ENCODE measurements at regions not wholly inside any gene's neighbourhood (a gene's known extent, or its start where the extent isn't known, plus 50 kb on each side); places are given as distances from the start of the nearest gene placed in this dataset.

DNA sequence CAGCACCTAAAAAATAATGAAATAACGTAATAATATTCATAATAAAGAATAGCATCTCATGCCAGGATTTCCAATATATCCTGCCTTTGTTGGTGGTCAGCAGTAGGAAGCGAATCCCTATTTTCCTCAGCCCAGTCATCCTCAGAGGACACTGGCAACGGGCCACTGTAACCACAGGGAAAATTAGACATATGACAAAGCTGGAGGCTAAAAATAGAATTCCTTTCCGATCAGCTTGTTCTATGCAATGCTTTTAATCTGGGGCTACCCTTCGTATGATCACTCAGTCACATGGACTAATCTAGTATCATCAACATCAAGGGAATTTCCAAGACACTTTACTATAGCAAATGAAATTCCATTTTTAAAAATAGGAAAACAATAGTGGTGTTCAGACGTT is 246.9 kb upstream of the KCNJ16 start:
- intact Hi-C loops (cut with micrococcal nuclease; ENCODE audit: unreplicated experiment) (no loop called here), in situ Hi-C loops (cut with HindIII; ENCODE audit: extremely low pct_ligation_motif_present, low pct_unique_long_range_greater_than_20kb) (no loop called here)
- ChIA-PET POLR2A (no interaction called here), CTCF (ENCODE audit: low intra/inter-chr PET ratio, low total read pairs) (no interaction called here)
- FAIRE-seq, result no peak
- Histone ChIP-seq H3K4me3 (replicated peaks in 1 of 3; ENCODE audit: insufficient read depth in 1 of 3, low read depth in 2 of 3, low read length in 3 of 3) (no peak overlapping the region), H3K27ac (ENCODE audit: extremely low read length, insufficient read depth, low read length) (no peak overlapping the region), H3K4me1 (ENCODE audit: insufficient read depth, low read length) (no peaks in the 10 kb centered on the region), H3K9me3 (ENCODE audit: low read length) (peaks cover 89% of the 10 kb centered on the region), H3K4me2 (ENCODE audit: low read depth, low read length) (no peak overlapping the region), H2AFZ (ENCODE audit: low read length) (no peak overlapping the region), H4K20me1 (ENCODE audit: insufficient read depth, low read length) (no peaks in the 10 kb centered on the region), H3K36me3 (replicated peaks in 1 of 2; ENCODE audit: control insufficient read depth in 1 of 2, insufficient read depth in 2 of 2, low read length in 2 of 2) (no peaks in the 10 kb centered on the region), H3K9ac (ENCODE audit: insufficient read depth, low read depth, low read length) (no peak overlapping the region), H3K79me2 (ENCODE audit: insufficient read depth, low read length) (no peaks in the 10 kb centered on the region), H3K27me3 (ENCODE audit: control insufficient read depth in 1 of 2, insufficient read depth in 2 of 2, low read length in 2 of 2) (no peaks in the 10 kb centered on the region)
- 5% methylated on average over 6 of the region's 6 CpGs for WGBS (ENCODE audit: low lambda C conversion rate)
- DNase-seq (ENCODE audit: low spot score), result no peak
- ATAC-seq, result no peak
- no TSS peak for BruUV-seq (replicated peaks)
- no peak for TF ChIP-seq NFIC (IDR thresholded peaks at IDR 0.05; ENCODE audit: low read length)
- TF ChIP-seq ZNF878 (CRISPR knock-in tag; IDR thresholded peaks at IDR 0.05), result no peak
- no peak for TF ChIP-seq ZNF777 (CRISPR knock-in tag; IDR thresholded peaks at IDR 0.05)
- TF ChIP-seq, protein P1, sequence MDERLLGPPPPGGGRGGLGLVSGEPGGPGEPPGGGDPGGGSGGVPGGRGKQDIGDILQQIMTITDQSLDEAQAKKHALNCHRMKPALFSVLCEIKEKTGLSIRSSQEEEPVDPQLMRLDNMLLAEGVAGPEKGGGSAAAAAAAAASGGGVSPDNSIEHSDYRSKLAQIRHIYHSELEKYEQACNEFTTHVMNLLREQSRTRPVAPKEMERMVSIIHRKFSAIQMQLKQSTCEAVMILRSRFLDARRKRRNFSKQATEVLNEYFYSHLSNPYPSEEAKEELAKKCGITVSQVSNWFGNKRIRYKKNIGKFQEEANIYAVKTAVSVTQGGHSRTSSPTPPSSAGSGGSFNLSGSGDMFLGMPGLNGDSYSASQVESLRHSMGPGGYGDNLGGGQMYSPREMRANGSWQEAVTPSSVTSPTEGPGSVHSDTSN (CRISPR knock-in tag; IDR thresholded peaks at IDR 0.05), result no peak

DNA sequence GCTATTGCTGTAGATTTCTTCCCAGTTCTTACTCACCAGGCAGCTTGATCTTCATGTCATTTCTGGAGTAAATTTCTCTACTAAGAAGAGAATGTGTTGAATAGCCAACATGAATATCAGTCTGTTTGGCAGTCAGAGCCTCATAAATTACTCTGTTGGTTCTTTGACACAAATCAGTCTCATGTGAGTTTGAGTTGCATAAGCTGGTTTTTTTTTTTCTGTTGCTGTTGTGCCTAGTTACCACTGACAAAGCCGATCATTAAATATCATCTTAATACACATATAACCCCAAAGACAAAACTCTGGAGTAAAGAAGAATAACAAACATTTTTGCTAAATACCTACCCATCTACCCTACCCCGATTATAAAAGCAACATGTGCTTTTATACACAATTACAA is 240.5 kb upstream of the KCNJ16 start:
- no peak overlapping the region for H2AFZ ChIP-seq (ENCODE audit: low read length)
- H3K36me3 ChIP-seq (replicated peaks in 1 of 2; ENCODE audit: control insufficient read depth in 1 of 2, insufficient read depth in 2 of 2, low read length in 2 of 2), result no peaks in the 10 kb centered on the region
- peaks cover 76% of the 10 kb centered on the region for H3K9me3 ChIP-seq (ENCODE audit: low read length)
- H3K4me1 ChIP-seq (ENCODE audit: insufficient read depth, low read length), result no peaks in the 10 kb centered on the region
- no peak overlapping the region for H3K4me2 ChIP-seq (ENCODE audit: low read depth, low read length)
- no peaks in the 10 kb centered on the region for H4K20me1 ChIP-seq (ENCODE audit: insufficient read depth, low read length)
- H3K4me3 ChIP-seq (replicated peaks in 1 of 3; ENCODE audit: insufficient read depth in 1 of 3, low read depth in 2 of 3, low read length in 3 of 3), result no peak overlapping the region
- in situ Hi-C loops (cut with HindIII; ENCODE audit: extremely low pct_ligation_motif_present, low pct_unique_long_range_greater_than_20kb), result no loop called here
- no peaks in the 10 kb centered on the region for H3K79me2 ChIP-seq (ENCODE audit: insufficient read depth, low read length)
- WGBS (ENCODE audit: low lambda C conversion rate), result 15% methylated on average over 2 of the region's 2 CpGs
- ATAC-seq, result no peak
- ChIA-PET CTCF (ENCODE audit: low intra/inter-chr PET ratio, low total read pairs) (no interaction called here), POLR2A (no interaction called here)
- DNase-seq (ENCODE audit: low spot score), result no peak
- H3K27me3 ChIP-seq (ENCODE audit: control insufficient read depth in 1 of 2, insufficient read depth in 2 of 2, low read length in 2 of 2), result no peaks in the 10 kb centered on the region
- no peak overlapping the region for H3K27ac ChIP-seq (ENCODE audit: extremely low read length, insufficient read depth, low read length)
- BruUV-seq (replicated peaks), result no TSS peak
- H3K9ac ChIP-seq (ENCODE audit: insufficient read depth, low read depth, low read length), result no peak overlapping the region
- no peak for FAIRE-seq
- intact Hi-C loops (cut with micrococcal nuclease; ENCODE audit: unreplicated experiment), result no loop called here
- TF ChIP-seq, protein P2, sequence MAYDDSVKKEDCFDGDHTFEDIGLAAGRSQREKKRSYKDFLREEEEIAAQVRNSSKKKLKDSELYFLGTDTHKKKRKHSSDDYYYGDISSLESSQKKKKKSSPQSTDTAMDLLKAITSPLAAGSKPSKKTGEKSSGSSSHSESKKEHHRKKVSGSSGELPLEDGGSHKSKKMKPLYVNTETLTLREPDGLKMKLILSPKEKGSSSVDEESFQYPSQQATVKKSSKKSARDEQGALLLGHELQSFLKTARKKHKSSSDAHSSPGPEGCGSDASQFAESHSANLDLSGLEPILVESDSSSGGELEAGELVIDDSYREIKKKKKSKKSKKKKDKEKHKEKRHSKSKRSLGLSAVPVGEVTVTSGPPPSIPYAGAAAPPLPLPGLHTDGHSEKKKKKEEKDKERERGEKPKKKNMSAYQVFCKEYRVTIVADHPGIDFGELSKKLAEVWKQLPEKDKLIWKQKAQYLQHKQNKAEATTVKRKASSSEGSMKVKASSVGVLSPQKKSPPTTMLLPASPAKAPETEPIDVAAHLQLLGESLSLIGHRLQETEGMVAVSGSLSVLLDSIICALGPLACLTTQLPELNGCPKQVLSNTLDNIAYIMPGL (CRISPR knock-in tag; IDR thresholded peaks at IDR 0.05; ENCODE audit: borderline replicate concordance in 1 of 2, low read depth in 1 of 2), result no peak
- TF ChIP-seq, protein P3, sequence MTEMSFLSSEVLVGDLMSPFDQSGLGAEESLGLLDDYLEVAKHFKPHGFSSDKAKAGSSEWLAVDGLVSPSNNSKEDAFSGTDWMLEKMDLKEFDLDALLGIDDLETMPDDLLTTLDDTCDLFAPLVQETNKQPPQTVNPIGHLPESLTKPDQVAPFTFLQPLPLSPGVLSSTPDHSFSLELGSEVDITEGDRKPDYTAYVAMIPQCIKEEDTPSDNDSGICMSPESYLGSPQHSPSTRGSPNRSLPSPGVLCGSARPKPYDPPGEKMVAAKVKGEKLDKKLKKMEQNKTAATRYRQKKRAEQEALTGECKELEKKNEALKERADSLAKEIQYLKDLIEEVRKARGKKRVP (CRISPR knock-in tag; IDR thresholded peaks at IDR 0.05), result no peak
- TF ChIP-seq, protein P4, sequence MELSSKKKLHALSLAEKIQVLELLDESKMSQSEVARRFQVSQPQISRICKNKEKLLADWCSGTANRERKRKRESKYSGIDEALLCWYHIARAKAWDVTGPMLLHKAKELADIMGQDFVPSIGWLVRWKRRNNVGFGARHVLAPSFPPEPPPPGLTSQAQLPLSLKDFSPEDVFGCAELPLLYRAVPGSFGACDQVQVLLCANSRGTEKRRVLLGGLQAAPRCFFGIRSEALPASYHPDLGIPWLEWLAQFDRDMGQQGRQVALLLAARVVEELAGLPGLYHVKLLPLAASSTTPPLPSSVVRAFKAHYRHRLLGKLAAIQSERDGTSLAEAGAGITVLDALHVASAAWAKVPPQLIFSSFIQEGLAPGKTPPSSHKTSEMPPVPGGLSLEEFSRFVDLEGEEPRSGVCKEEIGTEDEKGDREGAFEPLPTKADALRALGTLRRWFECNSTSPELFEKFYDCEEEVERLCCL (CRISPR knock-in tag; IDR thresholded peaks at IDR 0.05; ENCODE audit: borderline replicate concordance), result no peak
- TF ChIP-seq JDP2 (CRISPR knock-in tag; IDR thresholded peaks at IDR 0.05; ENCODE audit: borderline replicate concordance), result no peak
- no peak for TF ChIP-seq AHR (CRISPR knock-in tag; IDR thresholded peaks at IDR 0.05)
- no peak for TF ChIP-seq ZNF746 (CRISPR knock-in tag; IDR thresholded peaks at IDR 0.05)
- TF ChIP-seq JARID2 (CRISPR knock-in tag; IDR thresholded peaks at IDR 0.05; ENCODE audit: insufficient replicate concordance), result no peak
- no peak for TF ChIP-seq NFE2L2 (IDR thresholded peaks at IDR 0.05; ENCODE audit: low read length)
- no peak for TF ChIP-seq FLYWCH1 (CRISPR knock-in tag; IDR thresholded peaks at IDR 0.05)
- no peak for TF ChIP-seq PHF8 (CRISPR knock-in tag; IDR thresholded peaks at IDR 0.05)
- TF ChIP-seq HOXA9 (CRISPR knock-in tag; IDR thresholded peaks at IDR 0.05; ENCODE audit: borderline replicate concordance), result no peak

All from HepG2 (cell line).